ENCODE measurements at regions not wholly inside any gene's neighbourhood (a gene's known extent, or its start where the extent isn't known, plus 50 kb on each side); places are given as distances from the start of the nearest gene placed in this dataset.

DNA sequence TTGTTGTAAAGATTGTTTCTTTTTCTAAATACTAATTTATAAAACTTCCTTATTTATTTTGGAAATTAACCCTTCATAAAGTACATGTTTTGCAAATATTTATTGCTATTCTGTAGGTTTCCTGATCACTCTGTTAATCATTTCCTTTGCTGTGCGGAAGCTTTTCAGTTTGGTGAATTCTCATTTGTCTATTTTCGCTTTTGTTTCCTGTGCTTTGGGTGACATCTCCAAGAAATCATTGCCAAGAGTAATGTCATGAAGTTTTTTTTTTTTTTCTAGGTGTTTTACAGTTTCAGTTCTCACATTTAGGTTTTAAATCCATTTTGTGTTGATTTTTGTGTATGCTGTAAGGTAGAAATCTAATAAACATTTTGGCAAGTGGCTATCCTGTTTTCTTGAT is 1899.8 kb upstream of the ACO1 start (continued):
- no peak for TF ChIP-seq SP4 (CRISPR knock-in tag; IDR thresholded peaks at IDR 0.05)
- no peak for TF ChIP-seq ZNF839 (CRISPR knock-in tag; IDR thresholded peaks at IDR 0.05; ENCODE audit: borderline replicate concordance)
- TF ChIP-seq ELF1 (CRISPR knock-in tag; IDR thresholded peaks at IDR 0.05), result no peak
- TF ChIP-seq PAF1 (CRISPR knock-in tag; IDR thresholded peaks at IDR 0.05), result no peak
- TF ChIP-seq ZNF275 (CRISPR knock-in tag; IDR thresholded peaks at IDR 0.05; ENCODE audit: borderline replicate concordance), result no peak
- TF ChIP-seq, protein P1, sequence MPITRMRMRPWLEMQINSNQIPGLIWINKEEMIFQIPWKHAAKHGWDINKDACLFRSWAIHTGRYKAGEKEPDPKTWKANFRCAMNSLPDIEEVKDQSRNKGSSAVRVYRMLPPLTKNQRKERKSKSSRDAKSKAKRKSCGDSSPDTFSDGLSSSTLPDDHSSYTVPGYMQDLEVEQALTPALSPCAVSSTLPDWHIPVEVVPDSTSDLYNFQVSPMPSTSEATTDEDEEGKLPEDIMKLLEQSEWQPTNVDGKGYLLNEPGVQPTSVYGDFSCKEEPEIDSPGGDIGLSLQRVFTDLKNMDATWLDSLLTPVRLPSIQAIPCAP (CRISPR knock-in tag; IDR thresholded peaks at IDR 0.05; ENCODE audit: low read depth), result no peak
- TF ChIP-seq SAFB2 (CRISPR knock-in tag; IDR thresholded peaks at IDR 0.05; ENCODE audit: borderline replicate concordance, low read depth), result no peak

- Histone ChIP-seq H2AFZ (ENCODE audit: low read length) (no peak overlapping the region), H3K9ac (ENCODE audit: insufficient read depth, low read depth, low read length) (no peak overlapping the region), H3K36me3 (replicated peaks in 1 of 2; ENCODE audit: control insufficient read depth in 1 of 2, insufficient read depth in 2 of 2, low read length in 2 of 2) (no peaks in the 10 kb centered on the region), H3K27ac (ENCODE audit: extremely low read length, insufficient read depth, low read length) (no peak overlapping the region), H3K27me3 (ENCODE audit: control insufficient read depth in 1 of 2, insufficient read depth in 2 of 2, low read length in 2 of 2) (no peaks in the 10 kb centered on the region), H4K20me1 (ENCODE audit: insufficient read depth, low read length) (no peaks in the 10 kb centered on the region), H3K79me2 (ENCODE audit: insufficient read depth, low read length) (no peaks in the 10 kb centered on the region), H3K4me2 (ENCODE audit: low read depth, low read length) (no peak overlapping the region), H3K4me1 (ENCODE audit: insufficient read depth, low read length) (no peaks in the 10 kb centered on the region), H3K4me3 (replicated peaks in 1 of 3; ENCODE audit: insufficient read depth in 1 of 3, low read depth in 2 of 3, low read length in 3 of 3) (no peak overlapping the region), H3K9me3 (ENCODE audit: low read length) (no peaks in the 10 kb centered on the region)
- 0% methylated on average over 1 of the region's 1 CpG for WGBS (ENCODE audit: low lambda C conversion rate)
- no peak for ATAC-seq
- in situ Hi-C loops (cut with HindIII; ENCODE audit: extremely low pct_ligation_motif_present, low pct_unique_long_range_greater_than_20kb) (no loop called here), intact Hi-C loops (cut with micrococcal nuclease; ENCODE audit: unreplicated experiment) (no loop called here)
- POLR2A ChIA-PET, result no interaction called here
- TF ChIP-seq NFE2 (CRISPR knock-in tag; IDR thresholded peaks at IDR 0.05), result no peak
- no peak for TF ChIP-seq ZNF562 (CRISPR knock-in tag; IDR thresholded peaks at IDR 0.05; ENCODE audit: borderline replicate concordance)
- no peak for TF ChIP-seq NFE2L2 (IDR thresholded peaks at IDR 0.05; ENCODE audit: low read length)
- no peak for TF ChIP-seq JUND (CRISPR knock-in tag; IDR thresholded peaks at IDR 0.05)
- no peak for TF ChIP-seq RFX1 (IDR thresholded peaks at IDR 0.05)
- no TSS peak for BruUV-seq (replicated peaks)
- CTCF ChIA-PET (ENCODE audit: low intra/inter-chr PET ratio, low total read pairs), result no interaction called here
- FAIRE-seq, result no peak
- DNase-seq (ENCODE audit: low spot score), result no peak
Observed at GRCh38 chr9:30504502-30504905, 1879.9 kb upstream of the ACO1 start.
